SK-N-SH (cell line): ENCODE measurements at regions not wholly inside any gene's neighbourhood (a gene's known extent, or its start where the extent isn't known, plus 50 kb on each side); places are given as distances from the start of the nearest gene placed in this dataset.

ENCODE experiments used
- CTCF ChIA-PET: fragments of 300-600, 350-600 bp; formaldehyde crosslinking; extraction: SDS; loops from one replicate; lab custom pipeline; 2021; lab: Yijun Ruan, JAX
- POLR2A ChIA-PET: fragments of 350-600 bp; sonication (Branson Sonifier 250); formaldehyde crosslinking; extraction: SDS; loops from one replicate; lab custom pipeline; 2020; ENCODE audit warnings: antibody characterized with exemption, inconsistent platforms; lab: Yijun Ruan, JAX
- DNase-seq: peaks from one replicate; pipeline ENCODE4 v3.0.0; 2012
- H2AFZ ChIP-seq: fragments of 200-600 bp; sonication (generic); 2 replicates; pipeline ENCODE4 v1.8.1; 2016; ENCODE audit warnings: antibody characterized with exemption, mild to moderate bottlenecking, low read depth
- H3F3A ChIP-seq: fragments of 200-600 bp; sonication (generic); replicated peaks from 2 replicates; pipeline ENCODE3; 2016; ENCODE audit warnings: antibody characterized with exemption, mild to moderate bottlenecking; ENCODE audit not compliant: insufficient read depth
- H3K27ac ChIP-seq, 2 experiments: fragments of 200-500 bp in 1 of 2; fragments of 200-600 bp in 1 of 2; sonication (Bioruptor generic) in 1 of 2; sonication (generic), shearing (Covaris generic) in 1 of 2; 2 replicates each; pipeline versions ENCODE4 v1.5.1 to v1.6.1; 2014 to 2016; ENCODE audit warnings: low read depth in 2 of 2, inconsistent platforms in 1 of 2, low read length in 1 of 2, mild to moderate bottlenecking in 1 of 2, mixed read lengths in 1 of 2
- H3K27me3 ChIP-seq: fragments of 200-600 bp; sonication (generic), shearing (Covaris generic); 2 replicates; pipeline ENCODE4 v1.6.1; 2016; ENCODE audit warnings: mixed run types; ENCODE audit not compliant: insufficient read depth
- H3K36me3 ChIP-seq, 2 experiments: fragments of 200-500 bp in 1 of 2; fragments of 200-600 bp in 1 of 2; sonication (Bioruptor generic) in 1 of 2; sonication (generic) in 1 of 2; replicated peaks in 1 of 2; 2 replicates each; pipeline versions ENCODE3 to v1.5.1; 2014 to 2016; ENCODE audit warnings: low read length in 1 of 2, mild to moderate bottlenecking in 1 of 2; ENCODE audit not compliant: insufficient read depth in 2 of 2, control insufficient read depth in 1 of 2
- H3K4me1 ChIP-seq, 2 experiments: fragments of 200-500 bp in 1 of 2; fragments of 200-600 bp in 1 of 2; sonication (Bioruptor generic) in 1 of 2; sonication (generic), shearing (Covaris generic) in 1 of 2; 2 replicates each; pipeline versions ENCODE4 v1.5.1 to v1.6.1; 2014 to 2016; ENCODE audit warnings: low read depth in 1 of 2, low read length in 1 of 2, mixed run types in 1 of 2; ENCODE audit not compliant: insufficient read depth in 2 of 2, control insufficient read depth in 1 of 2
- H3K4me2 ChIP-seq: fragments of 200-600 bp; sonication (generic), shearing (Covaris generic); 2 replicates; pipeline ENCODE4 v1.6.1; 2017; ENCODE audit warnings: mixed run types
- H3K4me3 ChIP-seq, 2 experiments: fragments of 200-500 bp in 1 of 2; fragments of 200-600 bp in 1 of 2; sonication (Bioruptor generic) in 1 of 2; sonication (generic), shearing (Covaris generic) in 1 of 2; 2 replicates each; pipeline versions ENCODE4 v1.5.1 to v1.8.1; 2014 to 2016; ENCODE audit warnings: low read depth in 2 of 2, inconsistent platforms in 1 of 2, low read length in 1 of 2, mild to moderate bottlenecking in 1 of 2, mixed read lengths in 1 of 2, moderate library complexity in 1 of 2
- H3K79me2 ChIP-seq: fragments of 200-600 bp; sonication (generic); 2 replicates; pipeline ENCODE4 v1.8.1; 2017; ENCODE audit warnings: mild to moderate bottlenecking; ENCODE audit not compliant: insufficient read depth
- H3K9ac ChIP-seq: fragments of 200-600 bp; sonication (generic); 2 replicates; pipeline ENCODE4 v1.6.1; 2017; ENCODE audit warnings: mixed run types
- H3K9me2 ChIP-seq: fragments of 200-600 bp; sonication (generic); 2 replicates; pipeline ENCODE4 v1.6.1; 2017; ENCODE audit warnings: mixed run types
- H3K9me3 ChIP-seq: fragments of 200-600 bp; sonication (generic); 2 replicates; pipeline ENCODE4 v1.6.1; 2017; ENCODE audit warnings: mixed run types, mild to moderate bottlenecking, moderate library complexity
- H4K20me1 ChIP-seq: fragments of 200-600 bp; sonication (generic); 2 replicates; pipeline ENCODE4 v1.6.1; 2017; ENCODE audit warnings: mild to moderate bottlenecking, mixed run types; ENCODE audit not compliant: insufficient read depth
- EZH2phosphoT487 ChIP-seq: fragments of 200-600 bp; sonication (generic); IDR thresholded peaks from 2 replicates; pipeline ENCODE4 v1.6.1; 2017; ENCODE audit warnings: low read depth, mixed run types, mild to moderate bottlenecking, antibody characterized with exemption, moderate library complexity, borderline replicate concordance
- FOXJ3 ChIP-seq: sonication (generic); formaldehyde crosslinking; IDR thresholded peaks from 2 replicates; pipeline ENCODE4 v1.5.1; 2020; ENCODE audit warnings: mild to moderate bottlenecking, missing genetic modification reagents
- GABPA ChIP-seq: IDR thresholded peaks from 2 replicates; pipeline ENCODE4 v1.4.0; 2012; ENCODE audit warnings: low read depth, mild to moderate bottlenecking
- JUND ChIP-seq: IDR thresholded peaks from 2 replicates; pipeline ENCODE4 v1.4.0; 2012
- NRF1 ChIP-seq: IDR thresholded peaks from 2 replicates; pipeline ENCODE4 v1.6.1; 2012; ENCODE audit warnings: low read depth, mild to moderate bottlenecking, low read length
- RAD21 ChIP-seq: IDR thresholded peaks from 2 replicates; pipeline ENCODE4 v1.6.1; 2012; ENCODE audit warnings: mild to moderate bottlenecking, low read length
- RCOR1 ChIP-seq: fragments of 150-350 bp; IDR thresholded peaks from 2 replicates; pipeline ENCODE4 v1.6.1; 2017; ENCODE audit warnings: antibody characterized with exemption, low read length
- SIN3A ChIP-seq: IDR thresholded peaks from 2 replicates; pipeline ENCODE4 v1.6.1; 2012; ENCODE audit warnings: low read depth, mild to moderate bottlenecking, low read length, moderate library complexity, borderline replicate concordance
- TAF1 ChIP-seq: IDR thresholded peaks from 2 replicates; pipeline ENCODE4 v1.6.1; 2012; ENCODE audit warnings: low read depth, mild to moderate bottlenecking, low read length, moderate library complexity, borderline replicate concordance
- YY1 ChIP-seq: IDR thresholded peaks from 2 replicates; pipeline ENCODE4 v1.4.0; 2012; ENCODE audit warnings: low read depth, mild to moderate bottlenecking
- WGBS: methylation state at CpG from one replicate; pipeline ENCODE4 v1.1.6; 2017; ENCODE audit warnings: low lambda C conversion rate; 5-methylcytosine and 5-hydroxymethylcytosine counted together
- TF ChIP-seq, protein P1 (sequence below): IDR thresholded peaks from 2 replicates; pipeline ENCODE4; 2012
- TF ChIP-seq, protein P2 (sequence below): IDR thresholded peaks from 2 replicates; pipeline ENCODE4 v1.6.1; 2012; ENCODE audit warnings: mild to moderate bottlenecking, low read depth, low read length, moderate library complexity
- TF ChIP-seq, protein P3 (sequence below): IDR thresholded peaks from 2 replicates; pipeline ENCODE4 v1.4.0; 2012; ENCODE audit warnings: low read depth, borderline replicate concordance
- TF ChIP-seq, protein P4 (sequence below): fragments of 150-350 bp; IDR thresholded peaks from 2 replicates; pipeline ENCODE4 v1.6.1; 2017; ENCODE audit warnings: antibody characterized with exemption, low read length, low read depth, borderline replicate concordance
- TF ChIP-seq, protein P5 (sequence below): fragments of 200-600 bp; sonication (generic); IDR thresholded peaks from 2 replicates; pipeline ENCODE4 v1.6.1; 2017; ENCODE audit warnings: antibody characterized with exemption, mild to moderate bottlenecking, moderate library complexity

DNA sequence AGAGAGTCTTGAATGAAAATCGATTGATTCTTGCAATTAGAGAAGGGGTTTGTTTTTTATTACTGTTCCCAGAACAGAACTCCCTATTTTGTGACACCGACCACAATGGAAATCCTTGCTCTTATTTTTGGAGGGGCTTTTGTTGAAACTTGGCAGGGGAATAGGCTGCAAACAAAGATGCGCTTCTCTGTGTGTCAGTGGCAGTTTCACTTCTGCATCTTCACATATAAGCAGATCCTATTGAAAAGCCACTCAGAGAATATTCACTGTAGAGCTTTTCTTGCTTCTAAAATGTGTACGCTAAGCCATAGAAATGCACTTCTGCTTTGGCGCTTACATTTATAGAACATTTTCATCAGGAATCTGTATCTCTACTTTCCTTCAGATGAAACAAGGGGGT lies 1822.4 kb upstream of the SEL1L start (continued):
- TF ChIP-seq EZH2phosphoT487 = no peak
- TF ChIP-seq NRF1 = no peak
- no peak for TF ChIP-seq TAF1
- TF ChIP-seq, protein P1, sequence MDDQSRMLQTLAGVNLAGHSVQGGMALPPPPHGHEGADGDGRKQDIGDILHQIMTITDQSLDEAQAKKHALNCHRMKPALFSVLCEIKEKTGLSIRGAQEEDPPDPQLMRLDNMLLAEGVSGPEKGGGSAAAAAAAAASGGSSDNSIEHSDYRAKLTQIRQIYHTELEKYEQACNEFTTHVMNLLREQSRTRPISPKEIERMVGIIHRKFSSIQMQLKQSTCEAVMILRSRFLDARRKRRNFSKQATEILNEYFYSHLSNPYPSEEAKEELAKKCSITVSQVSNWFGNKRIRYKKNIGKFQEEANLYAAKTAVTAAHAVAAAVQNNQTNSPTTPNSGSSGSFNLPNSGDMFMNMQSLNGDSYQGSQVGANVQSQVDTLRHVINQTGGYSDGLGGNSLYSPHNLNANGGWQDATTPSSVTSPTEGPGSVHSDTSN = no peak
- TF ChIP-seq JUND = no peak
- TF ChIP-seq, protein P2, sequence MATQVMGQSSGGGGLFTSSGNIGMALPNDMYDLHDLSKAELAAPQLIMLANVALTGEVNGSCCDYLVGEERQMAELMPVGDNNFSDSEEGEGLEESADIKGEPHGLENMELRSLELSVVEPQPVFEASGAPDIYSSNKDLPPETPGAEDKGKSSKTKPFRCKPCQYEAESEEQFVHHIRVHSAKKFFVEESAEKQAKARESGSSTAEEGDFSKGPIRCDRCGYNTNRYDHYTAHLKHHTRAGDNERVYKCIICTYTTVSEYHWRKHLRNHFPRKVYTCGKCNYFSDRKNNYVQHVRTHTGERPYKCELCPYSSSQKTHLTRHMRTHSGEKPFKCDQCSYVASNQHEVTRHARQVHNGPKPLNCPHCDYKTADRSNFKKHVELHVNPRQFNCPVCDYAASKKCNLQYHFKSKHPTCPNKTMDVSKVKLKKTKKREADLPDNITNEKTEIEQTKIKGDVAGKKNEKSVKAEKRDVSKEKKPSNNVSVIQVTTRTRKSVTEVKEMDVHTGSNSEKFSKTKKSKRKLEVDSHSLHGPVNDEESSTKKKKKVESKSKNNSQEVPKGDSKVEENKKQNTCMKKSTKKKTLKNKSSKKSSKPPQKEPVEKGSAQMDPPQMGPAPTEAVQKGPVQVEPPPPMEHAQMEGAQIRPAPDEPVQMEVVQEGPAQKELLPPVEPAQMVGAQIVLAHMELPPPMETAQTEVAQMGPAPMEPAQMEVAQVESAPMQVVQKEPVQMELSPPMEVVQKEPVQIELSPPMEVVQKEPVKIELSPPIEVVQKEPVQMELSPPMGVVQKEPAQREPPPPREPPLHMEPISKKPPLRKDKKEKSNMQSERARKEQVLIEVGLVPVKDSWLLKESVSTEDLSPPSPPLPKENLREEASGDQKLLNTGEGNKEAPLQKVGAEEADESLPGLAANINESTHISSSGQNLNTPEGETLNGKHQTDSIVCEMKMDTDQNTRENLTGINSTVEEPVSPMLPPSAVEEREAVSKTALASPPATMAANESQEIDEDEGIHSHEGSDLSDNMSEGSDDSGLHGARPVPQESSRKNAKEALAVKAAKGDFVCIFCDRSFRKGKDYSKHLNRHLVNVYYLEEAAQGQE = no peak
- TF ChIP-seq, protein P3, sequence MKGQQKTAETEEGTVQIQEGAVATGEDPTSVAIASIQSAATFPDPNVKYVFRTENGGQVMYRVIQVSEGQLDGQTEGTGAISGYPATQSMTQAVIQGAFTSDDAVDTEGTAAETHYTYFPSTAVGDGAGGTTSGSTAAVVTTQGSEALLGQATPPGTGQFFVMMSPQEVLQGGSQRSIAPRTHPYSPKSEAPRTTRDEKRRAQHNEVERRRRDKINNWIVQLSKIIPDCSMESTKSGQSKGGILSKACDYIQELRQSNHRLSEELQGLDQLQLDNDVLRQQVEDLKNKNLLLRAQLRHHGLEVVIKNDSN = no peak
- TF ChIP-seq YY1 = no peak
- no peak for TF ChIP-seq RCOR1
- TF ChIP-seq, protein P4, sequence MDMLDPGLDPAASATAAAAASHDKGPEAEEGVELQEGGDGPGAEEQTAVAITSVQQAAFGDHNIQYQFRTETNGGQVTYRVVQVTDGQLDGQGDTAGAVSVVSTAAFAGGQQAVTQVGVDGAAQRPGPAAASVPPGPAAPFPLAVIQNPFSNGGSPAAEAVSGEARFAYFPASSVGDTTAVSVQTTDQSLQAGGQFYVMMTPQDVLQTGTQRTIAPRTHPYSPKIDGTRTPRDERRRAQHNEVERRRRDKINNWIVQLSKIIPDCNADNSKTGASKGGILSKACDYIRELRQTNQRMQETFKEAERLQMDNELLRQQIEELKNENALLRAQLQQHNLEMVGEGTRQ = no peak

DNA sequence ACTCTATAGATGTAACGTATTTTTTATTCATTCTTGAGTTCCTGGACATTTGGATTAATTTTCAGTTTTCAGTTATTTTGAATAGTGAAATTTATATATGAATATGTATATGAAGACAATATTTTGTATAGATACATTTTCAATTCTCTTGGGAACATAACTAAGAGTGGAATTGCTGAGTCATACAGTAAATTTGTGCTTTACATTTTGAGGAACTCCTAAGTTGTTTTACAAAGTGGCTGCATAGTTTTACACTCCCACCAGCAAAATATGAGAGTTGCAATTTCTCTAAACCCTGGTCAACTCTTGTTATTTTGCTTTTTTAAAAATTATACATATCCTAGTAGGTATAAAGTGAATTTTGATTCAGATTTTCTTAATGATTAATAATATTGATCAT lies 1838.6 kb upstream of the SEL1L start:
- no peak overlapping the region for H2AFZ ChIP-seq
- H3K9me3 ChIP-seq = no peaks in the 10 kb centered on the region
- H3K4me2 ChIP-seq = no peak overlapping the region
- H3K9me2 ChIP-seq = no peaks in the 10 kb centered on the region
- no peaks in the 10 kb centered on the region for H3F3A ChIP-seq
- ChIA-PET CTCF (interaction anchor here (1.3 kb wide), 1 partner anchor 72 kb away, joined by 4 read pairs; no protein-coding TSS in a partner anchor), POLR2A (no interaction called here)
- DNase-seq = no peak
- H3K79me2 ChIP-seq = no peaks in the 10 kb centered on the region
- no peaks in the 10 kb centered on the region for H3K4me1 ChIP-seq
- H4K20me1 ChIP-seq = no peaks in the 10 kb centered on the region
- H3K27me3 ChIP-seq = no peaks in the 10 kb centered on the region
- TF ChIP-seq NRF1 = no peak
- TF ChIP-seq SIN3A = no peak
- TF ChIP-seq EZH2phosphoT487 = no peak
- no peak for TF ChIP-seq RAD21
- no peak for TF ChIP-seq YY1
- TF ChIP-seq, protein P5, sequence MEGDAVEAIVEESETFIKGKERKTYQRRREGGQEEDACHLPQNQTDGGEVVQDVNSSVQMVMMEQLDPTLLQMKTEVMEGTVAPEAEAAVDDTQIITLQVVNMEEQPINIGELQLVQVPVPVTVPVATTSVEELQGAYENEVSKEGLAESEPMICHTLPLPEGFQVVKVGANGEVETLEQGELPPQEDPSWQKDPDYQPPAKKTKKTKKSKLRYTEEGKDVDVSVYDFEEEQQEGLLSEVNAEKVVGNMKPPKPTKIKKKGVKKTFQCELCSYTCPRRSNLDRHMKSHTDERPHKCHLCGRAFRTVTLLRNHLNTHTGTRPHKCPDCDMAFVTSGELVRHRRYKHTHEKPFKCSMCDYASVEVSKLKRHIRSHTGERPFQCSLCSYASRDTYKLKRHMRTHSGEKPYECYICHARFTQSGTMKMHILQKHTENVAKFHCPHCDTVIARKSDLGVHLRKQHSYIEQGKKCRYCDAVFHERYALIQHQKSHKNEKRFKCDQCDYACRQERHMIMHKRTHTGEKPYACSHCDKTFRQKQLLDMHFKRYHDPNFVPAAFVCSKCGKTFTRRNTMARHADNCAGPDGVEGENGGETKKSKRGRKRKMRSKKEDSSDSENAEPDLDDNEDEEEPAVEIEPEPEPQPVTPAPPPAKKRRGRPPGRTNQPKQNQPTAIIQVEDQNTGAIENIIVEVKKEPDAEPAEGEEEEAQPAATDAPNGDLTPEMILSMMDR = no peak
- TF ChIP-seq FOXJ3 (CRISPR knock-in tag) = no peak
- no peak for TF ChIP-seq RCOR1
- TF ChIP-seq, protein P3 = no peak
- TF ChIP-seq GABPA = no peak
- WGBS = 2% methylated on average over 1 of the region's 1 CpG
- H3K4me3 ChIP-seq = no peak overlapping the region
- H3K27ac ChIP-seq = no peak overlapping the region
- H3K36me3 ChIP-seq = no peaks in the 10 kb centered on the region
- H3K9ac ChIP-seq = no peak overlapping the region
